Endodermal cell (in vitro differentiated cells): ENCODE measurements at regions not wholly inside any gene's neighbourhood (a gene's known extent, or its start where the extent isn't known, plus 50 kb on each side); places are given as distances from the start of the nearest gene placed in this dataset.

Experiments used
- DNase-seq: peaks from one replicate; pipeline ENCODE4 v3.0.0-alpha.2; 2017
- H3K27ac ChIP-seq: 2 replicates; pipeline ENCODE4 v1.5.1; 2013; ENCODE audit warnings: mild to moderate bottlenecking, low read depth, low read length, moderate library complexity
- H3K27me3 ChIP-seq: 2 replicates; pipeline ENCODE4 v1.6.1; 2013; ENCODE audit warnings: mild to moderate bottlenecking, low read length, moderate library complexity; ENCODE audit not compliant: insufficient read depth, control insufficient read depth, poor library complexity, severe bottlenecking
- H3K36me3 ChIP-seq: 2 replicates; pipeline ENCODE4 v1.7.0; 2013; ENCODE audit warnings: mild to moderate bottlenecking, low read length, moderate library complexity; ENCODE audit not compliant: control insufficient read depth, insufficient read depth
- H3K4me1 ChIP-seq: one replicate; pipeline ENCODE4 v1.7.0; 2013; ENCODE audit warnings: low read length; ENCODE audit not compliant: control insufficient read depth, insufficient read depth
- H3K4me3 ChIP-seq: 2 replicates; pipeline ENCODE4 v1.5.1; 2013; ENCODE audit warnings: mild to moderate bottlenecking, low read length, moderate library complexity
- H3K9ac ChIP-seq: 2 replicates; pipeline ENCODE4 v1.6.1; 2013; ENCODE audit warnings: mild to moderate bottlenecking, low read length, moderate library complexity; ENCODE audit not compliant: poor library complexity, severe bottlenecking; ENCODE audit errors: extremely low read depth
- H3K9me3 ChIP-seq: 2 replicates; pipeline ENCODE4 v1.6.1; 2013; ENCODE audit warnings: mild to moderate bottlenecking, low read length, moderate library complexity; ENCODE audit not compliant: control insufficient read depth
- H3K27ac Mint-ChIP-seq: 2 replicates; pipeline ENCODE4 v1.8.0; 2020; ENCODE audit warnings: mixed read lengths
- H3K27me3 Mint-ChIP-seq: 2 replicates; pipeline ENCODE4 v1.8.0; 2021; ENCODE audit warnings: mild to moderate bottlenecking, mixed read lengths; ENCODE audit not compliant: insufficient read depth
- H3K36me3 Mint-ChIP-seq: 2 replicates; pipeline ENCODE4 v1.8.0; 2020; ENCODE audit warnings: low read depth, mixed read lengths
- H3K4me1 Mint-ChIP-seq: 2 replicates; pipeline ENCODE4 v1.8.0; 2020; ENCODE audit warnings: mixed read lengths
- H3K4me3 Mint-ChIP-seq: 2 replicates; pipeline ENCODE4 v1.8.0; 2020; ENCODE audit warnings: mild to moderate bottlenecking, moderate library complexity, mixed read lengths
- H3K9me3 Mint-ChIP-seq: 2 replicates; pipeline ENCODE4 v1.8.0; 2020; ENCODE audit warnings: mild to moderate bottlenecking, mixed read lengths
- WGBS, 2 experiments: methylation state at CpG; one replicate each; pipeline versions ENCODE4 v1.1.5 to v1.1.7; 2013; ENCODE audit warnings: missing lambda C conversion rate in 2 of 2, mixed read lengths in 1 of 2; ENCODE audit not compliant: insufficient coverage in 1 of 2, insufficient read length in 1 of 2; 5-methylcytosine and 5-hydroxymethylcytosine counted together
- TF ChIP-seq, protein P1 (sequence below): fragments of 200-600 bp; sonication (generic); conservative IDR thresholded peaks from 2 replicates; pipeline ENCODE4 v1.5.0; 2021; ENCODE audit warnings: antibody characterized with exemption, mild to moderate bottlenecking

GRCh38 chr18:55115606-55116005 is 156.3 kb upstream of the CCDC68 start:
- 92% methylated on average over 2 of the region's 2 CpGs; no CpG with 5 or more reads in 1 of the 2 experiments for WGBS, 2 experiments
- Histone ChIP-seq H3K4me1 (no peaks in the 10 kb centered on the region), H3K27me3 (no peaks in the 10 kb centered on the region), H3K9ac (no peak overlapping the region), H3K4me3 (no peak overlapping the region), H3K9me3 (no peaks in the 10 kb centered on the region), H3K36me3 (no peaks in the 10 kb centered on the region), H3K27ac (no peak overlapping the region)
- Mint-ChIP-seq H3K9me3 (no peaks in the 10 kb centered on the region), H3K27me3 (no peaks in the 10 kb centered on the region), H3K27ac (no peak overlapping the region), H3K4me1 (no peaks in the 10 kb centered on the region), H3K36me3 (no peaks in the 10 kb centered on the region), H3K4me3 (no peak overlapping the region)
- no peak for DNase-seq
- TF ChIP-seq, protein P1, sequence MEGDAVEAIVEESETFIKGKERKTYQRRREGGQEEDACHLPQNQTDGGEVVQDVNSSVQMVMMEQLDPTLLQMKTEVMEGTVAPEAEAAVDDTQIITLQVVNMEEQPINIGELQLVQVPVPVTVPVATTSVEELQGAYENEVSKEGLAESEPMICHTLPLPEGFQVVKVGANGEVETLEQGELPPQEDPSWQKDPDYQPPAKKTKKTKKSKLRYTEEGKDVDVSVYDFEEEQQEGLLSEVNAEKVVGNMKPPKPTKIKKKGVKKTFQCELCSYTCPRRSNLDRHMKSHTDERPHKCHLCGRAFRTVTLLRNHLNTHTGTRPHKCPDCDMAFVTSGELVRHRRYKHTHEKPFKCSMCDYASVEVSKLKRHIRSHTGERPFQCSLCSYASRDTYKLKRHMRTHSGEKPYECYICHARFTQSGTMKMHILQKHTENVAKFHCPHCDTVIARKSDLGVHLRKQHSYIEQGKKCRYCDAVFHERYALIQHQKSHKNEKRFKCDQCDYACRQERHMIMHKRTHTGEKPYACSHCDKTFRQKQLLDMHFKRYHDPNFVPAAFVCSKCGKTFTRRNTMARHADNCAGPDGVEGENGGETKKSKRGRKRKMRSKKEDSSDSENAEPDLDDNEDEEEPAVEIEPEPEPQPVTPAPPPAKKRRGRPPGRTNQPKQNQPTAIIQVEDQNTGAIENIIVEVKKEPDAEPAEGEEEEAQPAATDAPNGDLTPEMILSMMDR: no peak

GRCh38 chr18:55114876-55115275 is 155.6 kb upstream of the CCDC68 start:
- no peaks in the 10 kb centered on the region for H3K9me3 Mint-ChIP-seq
- Histone ChIP-seq H3K27me3 (no peaks in the 10 kb centered on the region), H3K9me3 (no peaks in the 10 kb centered on the region), H3K36me3 (no peaks in the 10 kb centered on the region), H3K4me3 (no peak overlapping the region), H3K4me1 (no peaks in the 10 kb centered on the region), H3K9ac (no peak overlapping the region), H3K27ac (no peak overlapping the region)
- H3K27me3 Mint-ChIP-seq: no peaks in the 10 kb centered on the region
- no peaks in the 10 kb centered on the region for H3K36me3 Mint-ChIP-seq
- TF ChIP-seq, protein P1: no peak
- H3K4me3 Mint-ChIP-seq: no peak overlapping the region
- 91 to 98% methylated on average over 1 of the region's 1 CpG for WGBS, 2 experiments
- peaks cover 2% of the 10 kb centered on the region for H3K4me1 Mint-ChIP-seq
- DNase-seq: no peak
- no peak overlapping the region for H3K27ac Mint-ChIP-seq

- no peak overlapping the region for H3K4me3 ChIP-seq
- no peaks in the 10 kb centered on the region for H3K4me1 ChIP-seq
- peaks cover 2% of the 10 kb centered on the region for H3K4me1 Mint-ChIP-seq
- no peak overlapping the region for H3K27ac ChIP-seq
- H3K4me3 Mint-ChIP-seq: no peak overlapping the region
- H3K27me3 Mint-ChIP-seq: no peaks in the 10 kb centered on the region
- WGBS, 2 experiments: 94% methylated on average over 3 to 5 of the region's 5 CpGs
- no peaks in the 10 kb centered on the region for H3K9me3 Mint-ChIP-seq
- no peaks in the 10 kb centered on the region for H3K36me3 ChIP-seq
- no peak overlapping the region for H3K27ac Mint-ChIP-seq
- no peaks in the 10 kb centered on the region for H3K36me3 Mint-ChIP-seq
- TF ChIP-seq, protein P1: no peak
- DNase-seq: no peak
- H3K9me3 ChIP-seq: no peaks in the 10 kb centered on the region
- no peaks in the 10 kb centered on the region for H3K27me3 ChIP-seq
- H3K9ac ChIP-seq: no peak overlapping the region
These were observed 154.5 kb upstream of the CCDC68 start for GRCh38 chr18:55113800-55114199.
